ENCODE measurements at regions not wholly inside any gene's neighbourhood (a gene's known extent, or its start where the extent isn't known, plus 50 kb on each side); places are given as distances from the start of the nearest gene placed in this dataset.

GRCh38 chr15:38706956-38707355 is 142.3 kb upstream of the RASGRP1 start:
- TF ChIP-seq ZNF8 (CRISPR knock-in tag; IDR thresholded peaks at IDR 0.05) (no peak), OSR1 (CRISPR knock-in tag; IDR thresholded peaks at IDR 0.05) (no peak), ZC3H10 (CRISPR knock-in tag; IDR thresholded peaks at IDR 0.05) (no peak), ZFP3 (CRISPR knock-in tag; IDR thresholded peaks at IDR 0.05) (no peak), ARNTL (CRISPR knock-in tag; IDR thresholded peaks at IDR 0.05; ENCODE audit: borderline replicate concordance, low read depth) (no peak), SNAI2 (CRISPR knock-in tag; IDR thresholded peaks at IDR 0.05) (no peak), ESRRG (CRISPR knock-in tag; IDR thresholded peaks at IDR 0.05) (no peak), TCF4 (CRISPR knock-in tag; IDR thresholded peaks at IDR 0.05; ENCODE audit: borderline replicate concordance) (no peak), PATZ1 (CRISPR knock-in tag; IDR thresholded peaks at IDR 0.05; ENCODE audit: borderline replicate concordance) (no peak)
- no peak for ATAC-seq

GRCh38 chr15:38707802-38708671 is 143.4 kb upstream of the RASGRP1 start:
- TF ChIP-seq ISL1 (CRISPR knock-in tag; IDR thresholded peaks at IDR 0.05) (no peak), CSDC2 (CRISPR knock-in tag; IDR thresholded peaks at IDR 0.05) (no peak), PPARA (CRISPR knock-in tag; IDR thresholded peaks at IDR 0.05; ENCODE audit: borderline replicate concordance) (no peak), POU6F1 (CRISPR knock-in tag; IDR thresholded peaks at IDR 0.05; ENCODE audit: borderline replicate concordance, low read depth) (no peak), ZFP3 (CRISPR knock-in tag; IDR thresholded peaks at IDR 0.05) (no peak), TSHZ2 (CRISPR knock-in tag; IDR thresholded peaks at IDR 0.05) (no peak), ZNF8 (CRISPR knock-in tag; IDR thresholded peaks at IDR 0.05) (no peak), CREB5 (CRISPR knock-in tag; IDR thresholded peaks at IDR 0.05; ENCODE audit: low read depth) (no peak), ZFP30 (CRISPR knock-in tag; IDR thresholded peaks at IDR 0.05) (no peak)
- ATAC-seq = peak; percentile 98

GRCh38 chr15:38708672-38709180 is 144.1 kb upstream of the RASGRP1 start:
- TF ChIP-seq PPARA (CRISPR knock-in tag; IDR thresholded peaks at IDR 0.05; ENCODE audit: borderline replicate concordance) (no peak), ZNF565 (CRISPR knock-in tag; conservative IDR thresholded peaks at IDR 0.05; ENCODE audit: low read depth) (no peak), SNAI2 (CRISPR knock-in tag; IDR thresholded peaks at IDR 0.05) (no peak), CSRNP3 (CRISPR knock-in tag; IDR thresholded peaks at IDR 0.05) (no peak), ARNTL (CRISPR knock-in tag; IDR thresholded peaks at IDR 0.05; ENCODE audit: borderline replicate concordance, low read depth) (no peak), PATZ1 (CRISPR knock-in tag; IDR thresholded peaks at IDR 0.05; ENCODE audit: borderline replicate concordance) (no peak), ZFP3 (CRISPR knock-in tag; IDR thresholded peaks at IDR 0.05) (no peak), TCF4 (CRISPR knock-in tag; IDR thresholded peaks at IDR 0.05; ENCODE audit: borderline replicate concordance) (no peak), CREB5 (CRISPR knock-in tag; IDR thresholded peaks at IDR 0.05; ENCODE audit: low read depth) (no peak), OSR1 (CRISPR knock-in tag; IDR thresholded peaks at IDR 0.05) (no peak)
- no peak for ATAC-seq
